ENCODE measurements at regions not wholly inside any gene's neighbourhood (a gene's known extent, or its start where the extent isn't known, plus 50 kb on each side); places are given as distances from the start of the nearest gene placed in this dataset.
A peak's percentile ranks its signal among the peaks of the same experiment; 100 is the strongest.

DNA sequence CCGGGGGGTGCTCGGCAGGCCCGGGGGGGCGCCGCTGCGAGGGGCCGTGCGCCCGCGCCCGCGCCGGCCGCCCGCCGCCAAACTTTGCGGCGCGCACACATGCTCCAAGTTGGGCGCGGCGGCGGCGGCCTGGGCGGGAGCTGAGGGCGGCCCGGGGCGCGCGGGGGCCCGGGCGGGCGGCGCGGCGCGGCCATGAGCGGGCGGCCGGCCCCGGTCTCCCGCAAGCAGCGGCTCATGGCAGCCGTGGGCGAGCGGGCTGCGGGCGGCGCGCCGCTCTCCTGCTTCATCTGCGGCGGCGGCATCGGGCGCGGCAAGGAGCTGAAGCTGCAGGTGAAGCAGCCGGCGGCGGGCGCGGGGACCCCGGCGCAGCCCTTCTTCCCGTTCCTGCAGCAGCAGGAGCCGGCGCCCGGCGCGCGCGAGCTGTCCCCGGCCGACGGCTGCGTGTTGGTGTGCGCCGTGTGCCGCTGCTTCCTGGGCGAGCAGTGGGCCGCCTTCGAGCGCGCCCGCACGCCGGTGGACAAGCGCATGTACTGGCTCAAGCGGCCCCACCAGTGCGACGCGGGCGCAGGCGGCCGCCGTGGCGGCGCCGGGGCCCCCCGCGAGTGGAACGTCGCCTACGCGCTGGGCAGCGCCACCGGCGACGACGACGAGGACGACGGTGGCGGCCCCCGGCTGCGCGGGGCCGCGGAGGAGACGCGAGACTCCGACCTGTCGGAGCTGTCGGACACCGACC is 57.2 kb upstream of the CIBAR2 start (continued):
- TF ChIP-seq, protein P1, sequence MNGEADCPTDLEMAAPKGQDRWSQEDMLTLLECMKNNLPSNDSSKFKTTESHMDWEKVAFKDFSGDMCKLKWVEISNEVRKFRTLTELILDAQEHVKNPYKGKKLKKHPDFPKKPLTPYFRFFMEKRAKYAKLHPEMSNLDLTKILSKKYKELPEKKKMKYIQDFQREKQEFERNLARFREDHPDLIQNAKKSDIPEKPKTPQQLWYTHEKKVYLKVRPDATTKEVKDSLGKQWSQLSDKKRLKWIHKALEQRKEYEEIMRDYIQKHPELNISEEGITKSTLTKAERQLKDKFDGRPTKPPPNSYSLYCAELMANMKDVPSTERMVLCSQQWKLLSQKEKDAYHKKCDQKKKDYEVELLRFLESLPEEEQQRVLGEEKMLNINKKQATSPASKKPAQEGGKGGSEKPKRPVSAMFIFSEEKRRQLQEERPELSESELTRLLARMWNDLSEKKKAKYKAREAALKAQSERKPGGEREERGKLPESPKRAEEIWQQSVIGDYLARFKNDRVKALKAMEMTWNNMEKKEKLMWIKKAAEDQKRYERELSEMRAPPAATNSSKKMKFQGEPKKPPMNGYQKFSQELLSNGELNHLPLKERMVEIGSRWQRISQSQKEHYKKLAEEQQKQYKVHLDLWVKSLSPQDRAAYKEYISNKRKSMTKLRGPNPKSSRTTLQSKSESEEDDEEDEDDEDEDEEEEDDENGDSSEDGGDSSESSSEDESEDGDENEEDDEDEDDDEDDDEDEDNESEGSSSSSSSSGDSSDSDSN (CRISPR knock-in tag; IDR thresholded peaks at IDR 0.05): peak; percentile 28; the same call in 1 of the 2 replicates
- TF ChIP-seq, protein P2, sequence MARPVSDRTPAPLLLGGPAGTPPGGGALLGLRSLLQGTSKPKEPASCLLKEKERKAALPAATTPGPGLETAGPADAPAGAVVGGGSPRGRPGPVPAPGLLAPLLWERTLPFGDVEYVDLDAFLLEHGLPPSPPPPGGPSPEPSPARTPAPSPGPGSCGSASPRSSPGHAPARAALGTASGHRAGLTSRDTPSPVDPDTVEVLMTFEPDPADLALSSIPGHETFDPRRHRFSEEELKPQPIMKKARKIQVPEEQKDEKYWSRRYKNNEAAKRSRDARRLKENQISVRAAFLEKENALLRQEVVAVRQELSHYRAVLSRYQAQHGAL (CRISPR knock-in tag; IDR thresholded peaks at IDR 0.05; ENCODE audit: not compliant biosample characterization): peak; percentile 29
- TF ChIP-seq ZNF777 (CRISPR knock-in tag; IDR thresholded peaks at IDR 0.05) (peak; percentile 90), U2AF1 (optimal IDR thresholded peaks at IDR 0.05; ENCODE audit: low read depth, low read length) (no peak), MED8 (CRISPR knock-in tag; IDR thresholded peaks at IDR 0.05; ENCODE audit: insufficient replicate concordance) (no peak), MTF2 (CRISPR knock-in tag; IDR thresholded peaks at IDR 0.05; ENCODE audit: borderline replicate concordance) (0 out of 2 replicates have a peak, but pooled peaks have one; percentile 25), MTERF4 (CRISPR knock-in tag; IDR thresholded peaks at IDR 0.05) (no peak), FOXA1 (IDR thresholded peaks at IDR 0.05) (no peak), FOXA1 (CRISPR knock-in tag; IDR thresholded peaks at IDR 0.05) (no peak), ZNF644 (CRISPR knock-in tag; IDR thresholded peaks at IDR 0.05; ENCODE audit: low read depth) (no peak), MEIS2 (CRISPR knock-in tag; IDR thresholded peaks at IDR 0.05) (peak; percentile 30; the same call in 1 of the 2 replicates), BRD4 (CRISPR knock-in tag; IDR thresholded peaks at IDR 0.05) (0 out of 2 replicates have a peak, but pooled peaks have one; percentile 35), ZNF776 (CRISPR knock-in tag; IDR thresholded peaks at IDR 0.05) (peak; percentile 92; the same call in 1 of the 2 replicates), NFYC (CRISPR knock-in tag; IDR thresholded peaks at IDR 0.05) (no peak)
- TF ChIP-seq, protein P3, sequence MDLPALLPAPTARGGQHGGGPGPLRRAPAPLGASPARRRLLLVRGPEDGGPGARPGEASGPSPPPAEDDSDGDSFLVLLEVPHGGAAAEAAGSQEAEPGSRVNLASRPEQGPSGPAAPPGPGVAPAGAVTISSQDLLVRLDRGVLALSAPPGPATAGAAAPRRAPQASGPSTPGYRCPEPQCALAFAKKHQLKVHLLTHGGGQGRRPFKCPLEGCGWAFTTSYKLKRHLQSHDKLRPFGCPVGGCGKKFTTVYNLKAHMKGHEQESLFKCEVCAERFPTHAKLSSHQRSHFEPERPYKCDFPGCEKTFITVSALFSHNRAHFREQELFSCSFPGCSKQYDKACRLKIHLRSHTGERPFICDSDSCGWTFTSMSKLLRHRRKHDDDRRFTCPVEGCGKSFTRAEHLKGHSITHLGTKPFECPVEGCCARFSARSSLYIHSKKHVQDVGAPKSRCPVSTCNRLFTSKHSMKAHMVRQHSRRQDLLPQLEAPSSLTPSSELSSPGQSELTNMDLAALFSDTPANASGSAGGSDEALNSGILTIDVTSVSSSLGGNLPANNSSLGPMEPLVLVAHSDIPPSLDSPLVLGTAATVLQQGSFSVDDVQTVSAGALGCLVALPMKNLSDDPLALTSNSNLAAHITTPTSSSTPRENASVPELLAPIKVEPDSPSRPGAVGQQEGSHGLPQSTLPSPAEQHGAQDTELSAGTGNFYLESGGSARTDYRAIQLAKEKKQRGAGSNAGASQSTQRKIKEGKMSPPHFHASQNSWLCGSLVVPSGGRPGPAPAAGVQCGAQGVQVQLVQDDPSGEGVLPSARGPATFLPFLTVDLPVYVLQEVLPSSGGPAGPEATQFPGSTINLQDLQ (CRISPR knock-in tag; IDR thresholded peaks at IDR 0.05): no peak
- TF ChIP-seq, protein P4, sequence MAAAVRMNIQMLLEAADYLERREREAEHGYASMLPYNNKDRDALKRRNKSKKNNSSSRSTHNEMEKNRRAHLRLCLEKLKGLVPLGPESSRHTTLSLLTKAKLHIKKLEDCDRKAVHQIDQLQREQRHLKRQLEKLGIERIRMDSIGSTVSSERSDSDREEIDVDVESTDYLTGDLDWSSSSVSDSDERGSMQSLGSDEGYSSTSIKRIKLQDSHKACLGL (CRISPR knock-in tag; IDR thresholded peaks at IDR 0.05): peak; percentile 63; the same call in 1 of the 2 replicates
